Loucy (cell line): ENCODE measurements at regions not wholly inside any gene's neighbourhood (a gene's known extent, or its start where the extent isn't known, plus 50 kb on each side); places are given as distances from the start of the nearest gene placed in this dataset.

ENCODE experiments used
- H2AFZ ChIP-seq: fragments of 200-600 bp; sonication (generic); 2 replicates; pipeline ENCODE4 v1.6.0; 2016; ENCODE audit warnings: antibody characterized with exemption, mild to moderate bottlenecking, low read length, moderate library complexity
- H3F3A ChIP-seq: fragments of 200-600 bp; 2 replicates; pipeline ENCODE4 v1.6.0; 2016; ENCODE audit warnings: antibody characterized with exemption, low read depth, mild to moderate bottlenecking
- H3K27me3 ChIP-seq: fragments of 200-600 bp; sonication (generic); 2 replicates; pipeline ENCODE4 v1.6.1; 2014; ENCODE audit warnings: low read length, mild to moderate bottlenecking; ENCODE audit not compliant: insufficient read depth, poor library complexity, severe bottlenecking
- H3K36me3 ChIP-seq: fragments of 200-600 bp; sonication (generic); 2 replicates; pipeline ENCODE4 v1.6.1; 2016; ENCODE audit warnings: low read length; ENCODE audit not compliant: insufficient read depth
- H3K4me1 ChIP-seq: fragments of 200-600 bp; sonication (generic); 2 replicates; pipeline ENCODE4 v1.5.1; 2014; ENCODE audit warnings: low read length, mild to moderate bottlenecking; ENCODE audit not compliant: insufficient read depth, poor library complexity, severe bottlenecking
- H3K4me2 ChIP-seq: fragments of 200-600 bp; sonication (generic); 2 replicates; pipeline ENCODE4 v1.6.0; 2014; ENCODE audit warnings: antibody characterized with exemption, low read length, low read depth, mild to moderate bottlenecking; ENCODE audit not compliant: poor library complexity, severe bottlenecking
- H3K4me3 ChIP-seq: fragments of 200-600 bp; sonication (generic); 2 replicates; pipeline ENCODE4 v1.5.1; 2014; ENCODE audit warnings: low read length, mild to moderate bottlenecking, mixed read lengths; ENCODE audit not compliant: poor library complexity, severe bottlenecking
- H3K79me2 ChIP-seq: fragments of 200-600 bp; sonication (generic); 2 replicates; pipeline ENCODE4 v1.6.1; 2014; ENCODE audit warnings: low read length; ENCODE audit not compliant: insufficient read depth
- H3K9ac ChIP-seq: fragments of 200-600 bp; sonication (generic); 2 replicates; pipeline ENCODE4 v1.6.0; 2014; ENCODE audit warnings: mild to moderate bottlenecking, low read depth, low read length, moderate library complexity; ENCODE audit not compliant: poor library complexity, severe bottlenecking
- H3K9me2 ChIP-seq: fragments of 200-600 bp; sonication (generic); replicated peaks from 2 replicates; pipeline ENCODE4 v1.6.1; 2016; ENCODE audit warnings: low read depth, low read length, mixed read lengths
- H3K9me3 ChIP-seq: fragments of 200-600 bp; sonication (generic); 2 replicates; pipeline ENCODE4 v1.6.1; 2014; ENCODE audit warnings: mild to moderate bottlenecking, antibody characterized with exemption, low read length, low read depth; ENCODE audit not compliant: insufficient read depth
- H4K20me1 ChIP-seq: fragments of 200-600 bp; sonication (generic); 2 replicates; pipeline ENCODE4 v1.6.0; 2014; ENCODE audit warnings: antibody characterized with exemption, low read length, mild to moderate bottlenecking; ENCODE audit not compliant: insufficient read depth, poor library complexity, severe bottlenecking
- EZH2phosphoT487 ChIP-seq: fragments of 200-600 bp; IDR thresholded peaks from 2 replicates; pipeline ENCODE4 v1.6.1; 2018; ENCODE audit warnings: antibody characterized with exemption, mild to moderate bottlenecking, moderate library complexity, borderline replicate concordance
- TF ChIP-seq, protein P1 (sequence below): fragments of 200-600 bp; sonication (generic); conservative IDR thresholded peaks from 2 replicates; pipeline ENCODE4 v1.5.1; 2014; ENCODE audit warnings: mild to moderate bottlenecking, antibody characterized with exemption, low read length

DNA sequence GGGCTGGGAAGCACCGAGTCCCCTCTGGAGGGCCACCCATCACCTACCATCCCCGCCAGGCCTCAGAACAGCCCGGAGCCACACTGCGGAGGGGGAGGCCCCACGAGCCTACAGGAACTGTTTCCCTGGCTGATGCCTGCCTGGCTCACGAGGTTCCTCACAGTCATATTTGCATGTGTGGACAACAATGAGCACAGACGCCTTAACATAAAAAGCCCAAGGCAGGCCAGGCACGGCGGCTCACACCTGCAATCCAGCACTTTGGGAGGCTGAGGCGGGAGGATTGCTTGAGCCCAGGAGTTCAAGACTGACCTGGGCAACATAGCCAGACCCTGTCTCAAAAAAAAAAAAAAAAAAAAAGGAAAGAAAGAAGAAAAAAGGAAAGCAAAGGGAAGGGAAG lies 125.9 kb downstream of the FAM53A start:
- no peak overlapping the region for H3K4me2 ChIP-seq
- H3K9ac ChIP-seq, result no peak overlapping the region
- H3K27me3 ChIP-seq, result no peaks in the 10 kb centered on the region
- H3K4me1 ChIP-seq, result no peaks in the 10 kb centered on the region
- H2AFZ ChIP-seq, result no peak overlapping the region
- no peaks in the 10 kb centered on the region for H4K20me1 ChIP-seq
- TF ChIP-seq, protein P1, sequence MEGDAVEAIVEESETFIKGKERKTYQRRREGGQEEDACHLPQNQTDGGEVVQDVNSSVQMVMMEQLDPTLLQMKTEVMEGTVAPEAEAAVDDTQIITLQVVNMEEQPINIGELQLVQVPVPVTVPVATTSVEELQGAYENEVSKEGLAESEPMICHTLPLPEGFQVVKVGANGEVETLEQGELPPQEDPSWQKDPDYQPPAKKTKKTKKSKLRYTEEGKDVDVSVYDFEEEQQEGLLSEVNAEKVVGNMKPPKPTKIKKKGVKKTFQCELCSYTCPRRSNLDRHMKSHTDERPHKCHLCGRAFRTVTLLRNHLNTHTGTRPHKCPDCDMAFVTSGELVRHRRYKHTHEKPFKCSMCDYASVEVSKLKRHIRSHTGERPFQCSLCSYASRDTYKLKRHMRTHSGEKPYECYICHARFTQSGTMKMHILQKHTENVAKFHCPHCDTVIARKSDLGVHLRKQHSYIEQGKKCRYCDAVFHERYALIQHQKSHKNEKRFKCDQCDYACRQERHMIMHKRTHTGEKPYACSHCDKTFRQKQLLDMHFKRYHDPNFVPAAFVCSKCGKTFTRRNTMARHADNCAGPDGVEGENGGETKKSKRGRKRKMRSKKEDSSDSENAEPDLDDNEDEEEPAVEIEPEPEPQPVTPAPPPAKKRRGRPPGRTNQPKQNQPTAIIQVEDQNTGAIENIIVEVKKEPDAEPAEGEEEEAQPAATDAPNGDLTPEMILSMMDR, result no peak
- H3K36me3 ChIP-seq, result no peaks in the 10 kb centered on the region
- H3K4me3 ChIP-seq, result no peak overlapping the region
- no peaks in the 10 kb centered on the region for H3K79me2 ChIP-seq
- H3F3A ChIP-seq, result no peaks in the 10 kb centered on the region
- H3K9me2 ChIP-seq, result no peaks in the 10 kb centered on the region
- no peaks in the 10 kb centered on the region; the same call in 1 of the 2 replicates for H3K9me3 ChIP-seq

DNA sequence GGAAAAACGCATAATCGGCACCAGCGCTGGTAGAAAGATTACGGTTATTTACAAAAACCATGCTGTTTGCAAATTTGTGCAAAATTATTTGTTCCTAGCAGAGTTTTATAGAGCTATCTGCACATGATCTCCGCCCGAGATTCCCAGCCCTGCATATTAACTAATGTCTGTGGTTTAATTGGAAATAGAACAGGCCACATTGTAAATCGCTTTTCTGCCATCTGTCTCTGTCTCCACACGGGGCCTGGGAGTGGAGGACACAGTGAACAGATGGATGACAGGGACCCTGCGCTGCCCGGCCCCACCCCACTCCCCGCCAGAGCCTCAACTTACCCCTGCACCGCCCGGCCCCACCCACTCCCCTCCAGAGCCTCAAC lies 126.9 kb downstream of the FAM53A start:
- no peaks in the 10 kb centered on the region; the same call in 1 of the 2 replicates for H3K9me3 ChIP-seq
- TF ChIP-seq EZH2phosphoT487, result no peak
- TF ChIP-seq, protein P1, result no peak
- no peak overlapping the region for H3K9ac ChIP-seq
- no peaks in the 10 kb centered on the region for H3K9me2 ChIP-seq
- no peaks in the 10 kb centered on the region for H3K27me3 ChIP-seq
- H3K4me3 ChIP-seq, result no peak overlapping the region
- H3K36me3 ChIP-seq, result no peaks in the 10 kb centered on the region
- H3K4me1 ChIP-seq, result no peaks in the 10 kb centered on the region
- no peaks in the 10 kb centered on the region for H3F3A ChIP-seq
- H3K4me2 ChIP-seq, result no peak overlapping the region
- H2AFZ ChIP-seq, result no peak overlapping the region
- H4K20me1 ChIP-seq, result no peaks in the 10 kb centered on the region
- no peaks in the 10 kb centered on the region for H3K79me2 ChIP-seq

DNA sequence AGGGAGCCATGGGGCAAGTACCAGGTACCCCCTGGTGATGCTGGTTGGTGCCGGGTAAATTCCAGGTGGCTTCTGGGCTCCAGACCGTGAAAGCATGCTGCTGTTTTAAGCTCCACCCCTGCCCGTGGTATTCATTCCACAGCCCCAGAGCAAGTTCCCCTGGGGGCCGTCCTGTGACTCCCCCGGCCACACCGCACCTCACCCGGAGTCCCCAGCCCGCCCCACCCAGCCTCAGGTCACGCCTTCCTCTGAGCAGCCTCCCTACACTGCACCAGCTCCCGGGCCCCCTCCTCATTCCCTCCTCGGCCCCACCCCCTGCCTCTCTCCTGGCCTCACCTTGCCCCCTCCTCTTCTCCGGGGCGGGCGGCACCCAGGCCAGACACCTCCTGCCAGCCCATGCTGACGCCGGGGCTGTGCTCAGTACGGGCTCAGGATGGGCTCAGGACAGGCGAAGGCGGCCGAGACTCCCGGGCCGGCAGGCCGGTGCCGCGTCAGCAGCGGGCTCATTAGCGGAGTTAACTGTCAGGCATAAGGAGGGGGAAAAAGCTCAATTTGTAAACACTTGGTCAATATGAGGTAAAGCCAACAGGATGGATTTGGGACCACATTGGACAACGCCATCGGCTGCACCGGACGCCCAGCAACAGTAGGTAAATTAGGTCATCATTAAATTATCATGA lies 127.4 kb downstream of the FAM53A start:
- H3K79me2 ChIP-seq, result no peaks in the 10 kb centered on the region
- H3K9ac ChIP-seq, result no peak overlapping the region
- no peaks in the 10 kb centered on the region for H3F3A ChIP-seq
- H2AFZ ChIP-seq, result no peak overlapping the region
- H3K4me1 ChIP-seq, result no peaks in the 10 kb centered on the region
- H3K9me3 ChIP-seq, result no peaks in the 10 kb centered on the region; the same call in 1 of the 2 replicates
- H3K36me3 ChIP-seq, result no peaks in the 10 kb centered on the region
- H4K20me1 ChIP-seq, result no peaks in the 10 kb centered on the region
- H3K9me2 ChIP-seq, result no peaks in the 10 kb centered on the region
- H3K4me2 ChIP-seq, result no peak overlapping the region
- TF ChIP-seq, protein P1, result no peak
- TF ChIP-seq EZH2phosphoT487, result no peak
- H3K4me3 ChIP-seq, result no peak overlapping the region
- no peaks in the 10 kb centered on the region for H3K27me3 ChIP-seq
